NCI-H1930 (cell line): ENCODE measurements at regions not wholly inside any gene's neighbourhood (a gene's known extent, or its start where the extent isn't known, plus 50 kb on each side); places are given as distances from the start of the nearest gene placed in this dataset.
A peak's percentile ranks its signal among the peaks of the same experiment; 100 is the strongest.

Experiments
- DNase-seq, 2 experiments: peaks; one replicate each; lab custom pipeline; 2025; lab: John Stamatoyannopoulos, UW

DNA sequence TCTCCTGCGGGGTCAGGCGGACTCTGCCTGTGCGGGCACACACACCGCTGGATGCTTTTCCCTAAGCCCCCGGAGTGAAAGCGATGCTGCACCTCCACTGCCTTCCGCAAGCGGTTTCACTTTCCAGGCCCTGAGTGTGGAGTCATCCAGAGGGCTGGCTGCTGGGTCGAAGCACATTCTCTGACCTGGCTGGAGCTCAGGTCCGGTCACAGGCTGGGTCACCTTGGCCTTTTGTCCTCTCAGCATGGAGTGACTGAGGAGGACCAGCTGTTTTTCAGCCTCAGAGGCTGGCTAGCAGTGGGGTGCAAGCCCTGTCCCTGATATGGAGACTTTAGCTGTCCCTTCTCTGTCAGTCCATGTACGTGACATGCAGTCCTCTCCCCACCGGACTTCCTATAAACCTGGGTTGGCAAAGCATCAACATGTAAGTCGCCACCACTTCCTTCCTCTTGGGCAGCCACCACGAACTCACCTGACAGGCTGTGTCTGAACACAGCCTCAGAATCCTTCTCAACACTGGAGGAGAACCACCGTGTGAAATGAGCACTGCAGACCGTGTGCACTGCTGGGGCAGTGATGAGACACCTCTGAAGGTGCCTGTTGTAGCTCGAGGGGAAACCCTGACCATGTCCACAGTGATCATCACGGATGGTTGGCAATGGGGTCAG is 51.3 kb downstream of the GADD45G start:
- DNase-seq = no peak

DNA sequence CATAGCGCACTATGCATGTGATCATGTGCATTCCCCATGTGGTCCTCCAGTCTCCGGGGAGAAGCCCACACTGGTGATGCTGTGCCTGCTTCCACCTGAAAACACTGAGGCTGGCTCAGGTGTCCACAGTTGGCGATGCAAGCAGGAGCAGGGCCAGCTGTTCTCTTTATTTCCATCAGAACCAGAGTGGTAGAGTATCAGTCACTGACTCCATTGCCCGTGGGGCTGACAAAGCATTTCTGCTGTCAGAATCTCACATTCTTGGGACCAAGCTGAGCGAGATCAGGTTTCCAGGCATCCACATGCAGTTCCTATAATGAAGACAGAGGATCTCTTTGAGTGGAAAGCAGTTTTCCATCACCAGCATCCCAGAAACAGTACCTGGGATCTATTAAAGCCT is 52.5 kb downstream of the GADD45G start:
- DNase-seq = no peak

DNA sequence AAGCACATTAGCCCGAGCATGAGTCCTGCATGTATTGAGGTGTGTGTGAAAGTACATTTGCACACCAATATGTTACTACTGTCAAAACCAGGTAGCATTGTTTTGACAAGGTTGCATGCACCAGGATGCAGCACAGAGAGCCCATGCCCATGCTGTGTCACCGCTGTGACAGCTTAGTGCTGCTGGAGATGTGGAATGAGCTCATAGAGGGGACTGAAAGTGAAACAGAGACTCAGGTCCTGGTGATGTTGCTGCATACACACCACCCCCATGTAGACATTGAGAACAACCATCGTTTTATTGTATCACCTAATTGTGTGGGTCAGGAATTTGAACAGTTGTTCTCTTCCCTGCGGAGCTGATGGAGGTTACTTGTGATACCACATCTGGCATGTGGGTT is 53.0 kb downstream of the GADD45G start:
- no peak for DNase-seq

DNA sequence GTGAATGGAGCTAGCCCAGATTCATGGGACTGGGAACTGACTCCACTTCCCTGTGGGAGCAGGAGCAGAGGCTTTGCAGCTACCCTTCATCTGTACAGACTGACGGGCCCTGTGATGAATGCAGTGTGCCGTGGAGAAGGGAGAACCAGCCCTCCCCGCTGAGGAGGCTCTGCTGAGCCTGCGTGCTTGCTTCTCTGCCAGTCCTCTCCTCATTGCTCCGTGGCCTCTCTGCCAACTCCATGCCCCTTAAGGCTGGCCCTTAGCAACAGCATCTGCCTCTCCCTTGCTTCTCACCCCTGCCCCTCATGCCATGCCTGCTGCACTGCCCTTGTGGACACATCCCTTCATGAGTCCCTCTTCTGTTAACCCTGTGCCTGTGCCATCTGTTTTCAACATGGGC is 53.6 kb downstream of the GADD45G start:
- DNase-seq = no peak

DNA sequence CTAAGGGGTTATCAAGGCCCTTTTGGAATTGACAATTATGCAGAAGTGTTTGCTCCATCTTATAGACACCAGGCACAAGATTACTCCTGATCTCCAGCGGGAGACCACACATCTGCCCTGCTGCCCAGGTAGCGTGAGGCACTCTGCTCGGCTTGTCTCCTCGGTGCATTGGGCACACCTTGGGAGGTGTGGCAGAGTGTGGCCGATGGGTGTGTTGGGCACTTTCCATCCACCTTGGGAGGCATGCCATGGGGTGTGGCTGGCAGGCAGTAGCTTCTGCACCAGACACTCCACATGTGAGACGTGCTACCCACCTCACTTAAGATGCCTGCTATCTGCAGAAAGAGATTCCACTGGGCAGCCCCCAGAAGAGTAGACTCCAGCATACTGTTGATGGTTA is 54.1 kb downstream of the GADD45G start:
- DNase-seq = no peak

DNA sequence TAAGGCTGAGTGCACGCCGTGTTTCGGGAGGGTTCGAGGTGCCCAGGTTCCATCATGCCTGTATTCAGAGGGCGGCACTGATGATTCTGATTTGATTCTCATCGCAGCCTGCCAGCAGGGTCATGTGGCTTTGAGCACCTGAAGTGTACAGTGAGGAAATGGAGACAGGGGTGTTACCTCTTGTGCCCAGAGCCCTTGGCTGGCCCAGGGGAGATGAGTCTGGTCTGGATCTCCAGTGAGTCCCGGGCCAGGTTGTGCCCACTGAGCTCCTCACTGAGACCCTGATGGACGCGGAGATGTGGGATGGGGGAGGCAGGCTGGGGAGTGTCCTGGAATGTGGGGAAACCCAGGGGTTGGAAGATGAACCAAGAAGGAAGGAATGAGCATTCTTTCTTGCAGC is 54.7 kb downstream of the GADD45G start:
- no peak for DNase-seq

DNA sequence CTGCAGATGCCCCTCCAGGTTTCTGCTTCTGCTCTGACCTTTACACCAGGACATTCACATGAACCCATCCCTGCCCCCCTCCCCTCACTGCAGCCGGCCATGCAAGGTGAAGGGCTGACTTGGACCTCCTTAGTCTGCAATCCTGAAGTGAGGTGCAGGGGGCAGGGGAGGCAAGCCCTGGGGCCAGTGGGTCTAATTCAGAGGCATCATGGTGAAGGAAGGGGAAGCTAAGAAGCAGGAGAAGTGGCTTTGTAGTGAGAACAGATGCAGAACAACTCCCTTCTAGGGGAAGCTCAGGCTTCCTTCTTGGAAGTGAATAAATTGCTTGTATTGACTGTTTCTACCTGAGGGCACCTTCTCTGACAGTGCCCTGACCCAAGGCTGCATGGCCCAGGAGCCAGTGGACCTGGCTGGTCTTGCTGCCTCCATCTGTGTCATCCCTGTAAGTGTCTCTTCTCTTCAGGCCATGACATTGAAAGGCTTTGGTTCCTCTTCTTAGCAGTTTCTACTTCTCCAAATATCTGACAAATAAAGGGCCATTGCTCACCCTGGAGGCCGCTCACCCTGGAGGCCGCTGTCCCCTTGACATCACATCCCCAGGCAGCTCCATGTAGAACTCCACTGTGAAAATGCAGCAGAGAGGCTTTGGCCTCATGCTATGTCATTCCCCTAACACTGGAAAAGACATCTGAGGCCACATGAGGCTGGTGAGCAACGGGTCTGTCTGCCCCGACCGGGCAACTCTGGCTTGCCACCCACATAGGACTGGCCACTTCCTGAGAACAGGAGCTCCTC is 55.3 kb downstream of the GADD45G start:
- no peak for DNase-seq

DNA sequence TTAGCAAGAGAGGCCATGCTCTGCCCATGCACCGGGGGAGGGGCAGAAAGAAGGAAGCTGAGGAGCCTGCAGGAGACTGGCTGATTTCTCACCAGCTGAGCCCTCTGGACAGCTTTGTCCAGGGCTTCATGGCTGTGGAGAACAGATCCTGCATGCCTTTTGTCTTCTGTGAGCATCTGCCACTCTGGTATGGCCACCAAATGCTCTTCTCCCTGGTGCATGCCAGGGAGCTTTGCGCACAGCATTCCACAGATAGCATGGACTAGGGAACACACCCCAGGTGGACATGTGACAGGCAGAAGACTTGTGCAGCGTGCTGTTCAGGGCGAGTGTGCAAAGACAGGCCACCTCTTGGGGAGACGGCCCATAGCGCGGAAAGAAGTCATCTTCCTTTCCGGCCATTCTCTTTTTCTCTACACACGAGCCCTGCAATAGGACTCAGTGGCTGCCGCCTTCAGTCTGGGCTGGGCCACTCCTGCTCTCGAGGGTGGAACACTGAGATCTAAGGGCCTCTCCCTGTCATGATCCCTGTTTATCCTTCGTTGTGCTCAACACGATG is 56.7 kb downstream of the GADD45G start:
- no peak for DNase-seq

DNA sequence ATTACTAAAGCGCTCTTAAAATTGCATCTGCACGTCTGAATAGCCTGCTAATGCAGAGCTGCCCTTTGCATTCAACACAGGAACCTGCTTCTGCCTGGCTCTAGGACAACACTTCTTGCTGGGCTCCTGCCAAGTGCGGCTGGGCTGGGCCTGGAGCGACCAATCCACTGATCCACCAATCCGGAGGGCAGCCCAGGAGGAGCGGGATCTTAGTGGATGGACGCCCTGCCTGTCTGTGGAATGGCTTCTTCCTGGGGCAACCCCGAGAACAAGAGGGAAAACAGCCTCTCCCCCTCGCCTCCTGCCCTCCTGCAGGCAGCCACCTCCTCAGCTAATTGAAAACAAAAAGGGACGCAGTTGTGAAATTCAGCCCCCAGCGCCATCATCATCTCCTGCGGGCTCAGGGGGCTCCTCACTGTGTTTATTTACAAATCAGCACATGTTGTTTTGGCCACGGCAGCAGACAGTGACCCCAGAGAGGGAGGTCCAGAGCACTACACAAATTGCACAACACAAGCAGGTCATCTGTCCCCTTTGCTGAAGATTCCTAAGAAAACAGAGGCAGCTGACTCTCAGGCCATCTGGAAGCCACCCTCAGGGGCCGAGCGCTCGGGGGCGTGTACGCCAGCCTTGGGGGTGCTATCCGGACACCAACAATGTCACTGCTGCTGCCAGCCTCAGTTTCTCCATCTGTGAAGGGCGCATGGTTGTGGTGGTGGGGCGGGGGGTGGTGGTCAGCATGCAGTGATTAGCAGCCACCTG is 57.3 kb downstream of the GADD45G start:
- peak in 1 of 2 experiments; percentile 32 for DNase-seq

DNA sequence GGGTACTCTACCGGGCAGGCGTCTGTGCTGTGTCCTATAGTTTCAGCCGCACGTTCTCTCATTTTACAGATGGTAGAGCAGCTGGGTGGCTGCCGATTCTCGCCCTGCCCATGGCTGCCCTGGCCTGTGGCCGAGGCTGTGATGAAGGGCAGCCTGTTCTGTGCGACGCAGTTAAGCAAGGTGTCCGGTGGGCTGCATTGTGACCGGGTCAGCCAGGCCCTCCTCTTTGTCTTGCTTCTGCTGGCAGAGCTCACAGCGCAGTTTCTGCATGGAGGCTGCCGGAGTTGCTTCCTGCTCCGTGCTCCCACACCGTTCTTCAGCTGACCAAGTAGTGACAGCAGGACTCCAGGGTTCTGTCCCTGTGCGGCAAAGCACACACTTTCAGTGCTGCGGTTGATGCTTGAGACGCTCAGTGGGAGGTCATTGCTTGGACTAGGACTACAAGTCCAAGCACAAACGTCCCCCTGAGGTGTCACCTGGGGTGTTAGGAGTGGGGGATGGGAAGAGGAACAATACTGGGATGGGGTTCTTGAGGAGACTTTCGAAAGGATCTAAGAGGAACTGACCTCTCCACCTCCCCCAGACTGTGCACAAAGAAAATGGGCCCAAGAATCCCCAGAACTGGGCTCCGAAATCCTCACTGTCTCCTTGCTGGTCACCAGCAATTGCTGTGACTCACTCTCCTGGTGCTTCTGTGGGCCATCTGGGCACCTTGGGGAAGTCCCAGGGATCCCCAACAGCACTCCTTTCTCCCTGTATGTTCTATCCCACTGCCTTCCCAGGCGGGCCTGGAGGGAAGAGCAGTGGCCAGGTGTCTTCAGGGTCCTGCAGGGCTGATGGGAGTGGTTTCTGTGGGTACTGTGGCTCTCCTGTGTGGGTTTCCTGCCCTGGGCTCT is 58.2 kb downstream of the GADD45G start:
- no peak for DNase-seq

DNA sequence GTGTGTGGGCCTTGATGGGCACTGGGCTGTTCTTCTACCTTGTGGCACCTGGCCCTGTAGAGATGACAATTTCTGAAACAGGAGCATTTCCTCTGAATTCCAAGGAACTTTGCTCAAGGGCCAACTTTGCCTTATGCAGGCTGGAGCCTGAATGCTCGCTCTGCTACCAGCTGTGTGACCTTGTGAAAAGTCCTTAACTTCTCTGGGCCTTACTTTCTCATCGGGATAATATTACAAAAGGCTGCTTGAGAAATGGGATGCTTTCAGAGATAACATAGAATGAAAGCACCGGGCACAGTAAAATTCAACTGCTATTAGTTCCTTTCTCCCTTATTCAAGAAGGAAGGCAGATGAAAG is 58.8 kb downstream of the GADD45G start:
- no peak for DNase-seq

DNA sequence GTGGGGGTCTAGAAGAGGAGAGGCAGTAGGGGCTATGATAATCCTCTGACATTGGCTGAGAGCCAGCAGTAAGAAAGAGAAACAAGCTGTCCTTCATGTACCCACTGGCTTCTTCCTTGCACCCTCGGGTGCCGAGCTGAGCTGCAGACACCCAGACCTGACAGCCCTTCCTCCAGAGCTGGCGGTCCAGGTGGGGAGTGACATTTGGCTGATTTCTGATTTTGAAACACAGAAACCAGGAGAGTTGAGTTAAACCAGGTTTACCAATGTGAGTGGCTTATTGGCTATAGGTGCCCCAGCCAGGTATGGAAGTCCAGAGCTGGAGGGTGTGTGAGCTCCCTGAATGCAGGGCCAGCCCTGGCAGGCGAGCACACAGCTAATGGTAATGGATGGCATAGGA is 59.2 kb downstream of the GADD45G start:
- no peak for DNase-seq

DNA sequence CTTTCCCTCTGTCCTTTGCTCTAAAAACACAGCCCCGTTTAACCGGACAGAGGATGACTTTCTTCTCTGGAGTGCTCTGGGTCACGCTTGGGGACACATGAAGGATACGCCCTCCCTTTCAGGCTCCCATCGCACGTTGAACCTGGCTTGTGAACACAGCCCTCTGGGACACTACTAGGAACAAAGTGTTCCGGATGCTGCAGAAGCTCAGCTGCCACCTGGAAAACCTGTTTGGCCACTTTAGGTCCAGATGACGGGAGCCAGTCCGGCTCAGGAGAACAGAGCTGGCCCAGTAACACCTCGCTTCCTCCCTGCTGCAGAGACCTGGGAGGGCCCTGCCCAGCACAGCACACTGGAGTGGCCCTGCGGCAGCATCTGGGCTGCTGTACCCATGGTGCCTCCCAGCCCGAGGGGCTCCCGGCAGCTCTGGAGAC is 60.1 kb downstream of the GADD45G start:
- DNase-seq = no peak

DNA sequence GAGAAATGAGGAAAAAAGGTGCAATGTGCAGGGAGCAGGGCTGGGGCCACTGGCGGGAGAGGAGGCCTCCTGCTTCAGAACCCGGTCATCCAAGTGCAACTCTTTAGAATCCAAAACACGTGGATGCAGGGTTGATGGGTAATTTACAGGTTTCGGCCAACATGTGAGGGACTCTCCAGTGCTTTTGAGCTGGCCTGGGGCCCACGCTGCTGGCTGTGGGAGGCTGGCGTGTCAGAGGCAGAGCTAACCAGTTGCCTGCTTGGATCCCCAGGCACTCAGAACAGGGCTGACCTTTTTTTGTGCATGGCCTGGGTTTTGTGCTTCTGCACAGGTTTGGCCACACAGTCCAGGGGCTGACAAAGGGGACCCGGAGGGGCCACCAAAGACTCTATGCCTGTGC is 61.6 kb downstream of the GADD45G start:
- no peak for DNase-seq

DNA sequence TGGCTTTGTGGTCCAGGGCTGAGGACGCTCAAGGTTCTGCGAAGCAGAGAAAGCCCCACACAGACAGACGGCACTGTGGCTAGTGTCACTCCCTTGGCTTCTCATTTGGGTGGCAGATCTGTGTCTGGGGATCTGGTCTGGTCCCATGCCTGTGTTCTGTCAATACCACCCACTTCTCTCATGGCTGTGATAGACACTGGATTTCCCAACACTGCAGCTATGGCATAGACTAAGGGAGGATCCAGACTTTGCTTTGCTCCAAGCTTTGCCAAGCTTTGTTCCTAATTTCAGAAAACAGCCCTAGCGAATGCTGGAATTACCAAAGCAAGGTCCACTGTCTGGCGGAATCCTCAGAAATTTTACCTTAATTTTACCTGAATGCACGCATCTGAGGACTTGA is 62.1 kb downstream of the GADD45G start:
- no peak for DNase-seq

DNA sequence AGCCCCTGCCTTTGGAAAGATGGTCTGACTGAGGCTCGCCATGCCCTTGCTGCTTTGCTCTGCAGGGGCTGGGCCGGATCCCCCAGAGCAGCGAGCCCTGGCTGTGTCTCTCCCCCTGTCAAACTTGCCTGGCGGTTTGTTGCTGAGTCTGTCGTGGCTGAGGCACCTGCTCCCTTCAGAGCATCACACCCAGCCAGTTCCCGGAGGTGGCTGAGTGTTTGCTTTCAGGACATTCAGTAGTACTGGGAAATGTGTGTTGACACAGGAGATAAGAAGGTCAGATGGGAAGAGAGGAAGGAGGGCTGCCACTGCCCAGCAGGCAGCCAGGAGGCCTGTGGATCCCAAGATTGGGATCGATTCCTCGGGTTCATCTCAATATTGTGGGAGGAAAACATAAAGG is 62.9 kb downstream of the GADD45G start:
- DNase-seq = no peak

DNA sequence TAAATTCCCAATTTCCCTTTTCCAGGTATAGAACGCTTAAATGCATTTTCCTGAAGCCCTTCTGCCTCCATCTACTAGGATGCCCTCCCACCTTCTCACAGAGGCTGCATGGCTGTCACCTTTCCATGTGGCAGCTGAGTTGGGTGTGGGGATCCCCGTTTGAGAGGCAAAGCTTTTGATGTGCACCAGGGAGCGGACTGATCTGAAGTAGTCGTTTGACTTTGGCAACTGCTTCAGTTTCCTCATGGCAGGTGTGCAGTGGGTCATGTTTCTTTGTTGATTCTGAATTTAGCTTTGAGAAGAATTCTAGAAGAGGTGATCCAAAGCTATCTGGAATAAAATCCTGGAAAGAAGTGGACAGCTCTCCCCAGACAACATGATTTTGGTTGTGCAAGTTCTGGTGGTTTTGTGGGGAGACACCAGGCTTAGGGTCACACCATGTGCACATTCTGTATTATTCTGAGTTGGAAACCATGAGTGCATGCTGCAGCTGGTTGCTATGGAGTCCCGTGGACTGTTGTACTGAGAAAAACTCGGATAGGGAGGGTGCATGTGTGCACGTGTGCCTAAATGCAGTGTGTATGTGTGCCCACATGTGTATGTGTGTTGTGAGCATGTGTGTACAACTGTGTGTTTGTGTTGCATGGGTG is 63.5 kb downstream of the GADD45G start:
- no peak for DNase-seq

DNA sequence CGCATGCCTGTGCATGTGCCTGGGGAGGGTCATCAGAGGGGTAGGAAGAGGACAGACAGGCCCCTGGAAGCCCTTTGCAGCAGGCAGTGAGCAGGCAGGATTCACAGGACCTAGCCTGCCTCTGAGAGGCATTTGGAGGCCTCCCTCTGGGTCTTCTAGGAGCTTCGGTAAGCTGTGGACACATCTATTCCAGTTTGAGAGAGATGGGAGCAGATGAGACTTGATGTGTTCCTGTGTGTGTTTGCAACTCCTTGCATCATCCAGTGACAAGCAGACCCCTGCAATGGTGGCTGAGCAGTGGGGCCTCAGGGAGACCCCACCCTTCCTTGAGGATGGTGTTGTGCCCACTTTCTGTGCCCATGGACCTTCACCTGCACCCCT is 64.0 kb downstream of the GADD45G start:
- DNase-seq = peak in 1 of 2 experiments; percentile 25

DNA sequence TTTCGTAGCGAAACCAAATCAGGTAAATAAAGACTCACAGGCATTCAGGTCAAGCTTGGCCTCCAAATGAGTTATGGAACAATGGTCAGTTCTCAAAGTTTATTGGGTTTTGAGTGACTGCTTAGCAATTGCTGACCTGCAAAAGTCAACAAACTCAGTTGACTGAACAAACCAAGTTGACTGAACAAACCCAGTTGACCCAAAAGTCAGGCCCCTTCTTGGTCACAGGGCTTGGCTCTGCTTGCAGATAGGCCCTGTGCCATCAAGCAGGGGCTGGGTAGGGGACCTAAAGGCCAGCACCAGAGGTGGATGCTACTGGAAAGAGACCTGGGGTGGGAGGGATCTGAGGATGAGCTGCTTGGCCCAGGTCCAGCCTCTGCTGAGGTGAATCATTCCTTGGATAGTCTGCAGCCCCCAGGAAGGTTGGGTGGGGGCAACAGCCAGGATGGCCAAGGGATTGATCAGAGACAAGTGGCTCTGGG is 64.6 kb downstream of the GADD45G start:
- no peak for DNase-seq

DNA sequence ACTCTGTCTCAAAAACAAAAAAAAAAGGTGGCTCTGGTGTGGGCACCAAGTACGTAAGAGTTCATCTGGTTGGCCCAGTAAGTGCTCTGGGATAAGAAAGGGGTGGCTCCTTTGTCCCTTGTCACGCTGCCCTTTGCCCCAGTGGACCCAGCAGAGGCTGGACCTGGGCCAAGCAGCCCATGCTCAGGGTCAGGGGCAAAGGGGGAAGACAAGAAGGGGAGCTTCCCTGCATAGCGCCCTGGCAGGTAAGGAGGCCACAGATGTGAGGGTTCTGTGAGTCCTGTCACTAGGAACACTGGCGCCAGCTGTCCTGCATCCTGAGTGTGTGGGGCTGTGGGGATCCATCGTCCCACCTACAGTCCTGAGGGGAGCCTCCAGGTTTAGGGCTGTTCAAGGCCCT is 65.3 kb downstream of the GADD45G start:
- DNase-seq = no peak

DNA sequence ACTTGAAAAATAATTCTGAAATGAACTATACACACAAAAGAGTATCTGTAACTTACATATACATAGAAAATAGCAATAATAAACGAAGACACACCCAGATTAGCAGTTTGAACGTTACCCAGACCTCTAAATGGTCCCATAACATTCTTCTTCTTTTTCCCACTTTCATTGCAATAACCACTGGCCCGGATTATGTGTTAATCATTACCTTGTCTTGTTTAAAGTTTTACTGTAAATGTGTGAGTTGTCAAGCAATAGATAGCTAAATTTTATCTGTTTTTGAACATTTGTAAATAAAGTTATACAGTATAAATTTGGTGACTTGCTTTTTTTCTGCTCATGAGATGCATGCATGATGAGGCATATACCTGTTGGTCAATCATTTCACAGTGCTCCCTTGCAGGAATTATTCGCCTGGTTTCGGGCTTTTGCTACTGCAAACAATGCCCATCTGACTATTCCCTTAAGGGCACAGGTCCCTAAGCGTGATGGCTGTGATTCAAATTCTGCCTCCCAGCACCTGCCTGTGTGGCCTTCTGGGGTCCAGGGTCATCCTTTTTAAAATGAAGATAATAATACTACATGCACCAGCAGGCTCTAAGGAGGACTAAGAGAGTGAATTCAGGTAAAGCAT is 66.1 kb downstream of the GADD45G start:
- DNase-seq = no peak
